Colonic mucosa (tissue), 4 donors: ENCODE measurements at regions not wholly inside any gene's neighbourhood (a gene's known extent, or its start where the extent isn't known, plus 50 kb on each side); places are given as distances from the start of the nearest gene placed in this dataset.

Source experiments
- DNase-seq: peaks from one replicate; pipeline ENCODE4 v3.0.0-alpha.2; 2020
- H3K27ac ChIP-seq: fragments of 200-600 bp; one replicate; pipeline ENCODE4 v1.8.0; 2021
- H3K27me3 ChIP-seq: fragments of 200-600 bp; one replicate; pipeline ENCODE4 v1.8.0; 2021
- H3K36me3 ChIP-seq: fragments of 200-600 bp; one replicate; pipeline ENCODE4 v1.8.0; 2021
- H3K4me1 ChIP-seq: fragments of 200-600 bp; one replicate; pipeline ENCODE4 v1.8.0; 2021; ENCODE audit warnings: mild to moderate bottlenecking
- H3K4me3 ChIP-seq: fragments of 200-600 bp; one replicate; pipeline ENCODE4 v1.8.0; 2021
- H3K9ac ChIP-seq, 2 donors: one replicate each; pipeline ENCODE4 v1.7.0; 2013; ENCODE audit warnings: control low read depth in 2 of 2, low read depth in 2 of 2, low read length in 2 of 2
- H3K9me3 ChIP-seq: fragments of 200-600 bp; one replicate; pipeline ENCODE4 v1.8.0; 2021
- intact Hi-C: fragments of 100-400 bp; cut with DNase I; formaldehyde crosslinking; loops from one replicate; pipeline ENCODE4 v1.14.1; 2022
- TF ChIP-seq, protein P1 (sequence below): fragments of 200-600 bp; IDR thresholded peaks from one replicate; pipeline ENCODE4 v1.8.0; 2022; ENCODE audit warnings: antibody characterized with exemption, mild to moderate bottlenecking
- donor health status: healthy.
- donor health status: DM: no; HTN: no; CAD: no.
- donor health status: DM: no; HTN: no; CAD: no.

DNA sequence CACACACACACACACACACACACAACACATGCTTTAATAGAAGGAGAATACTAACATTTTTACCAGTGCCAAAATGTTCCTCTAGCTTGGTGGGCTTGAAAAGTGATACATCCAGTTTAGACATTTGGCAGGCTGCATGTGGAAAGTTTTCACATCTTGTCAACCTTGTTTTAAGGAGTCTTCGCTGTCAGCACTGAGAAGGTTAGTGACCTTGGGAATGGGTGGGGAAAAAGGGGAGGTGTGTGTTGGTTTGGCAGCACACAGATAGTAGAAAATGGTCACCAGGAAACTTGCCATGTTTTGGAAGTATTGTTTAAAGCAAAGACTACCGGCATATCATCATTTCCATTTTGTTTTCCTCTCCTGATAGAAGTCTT lies 346.5 kb upstream of the ADAMTSL1 start:
- no peaks in the 10 kb centered on the region for H3K4me1 ChIP-seq
- no peaks in the 10 kb centered on the region for H3K36me3 ChIP-seq
- intact Hi-C loops = no loop called here
- H3K4me3 ChIP-seq = no peak overlapping the region
- no peaks in the 10 kb centered on the region for H3K9me3 ChIP-seq
- DNase-seq = no peak
- no peaks in the 10 kb centered on the region for H3K27me3 ChIP-seq
- TF ChIP-seq, protein P1, sequence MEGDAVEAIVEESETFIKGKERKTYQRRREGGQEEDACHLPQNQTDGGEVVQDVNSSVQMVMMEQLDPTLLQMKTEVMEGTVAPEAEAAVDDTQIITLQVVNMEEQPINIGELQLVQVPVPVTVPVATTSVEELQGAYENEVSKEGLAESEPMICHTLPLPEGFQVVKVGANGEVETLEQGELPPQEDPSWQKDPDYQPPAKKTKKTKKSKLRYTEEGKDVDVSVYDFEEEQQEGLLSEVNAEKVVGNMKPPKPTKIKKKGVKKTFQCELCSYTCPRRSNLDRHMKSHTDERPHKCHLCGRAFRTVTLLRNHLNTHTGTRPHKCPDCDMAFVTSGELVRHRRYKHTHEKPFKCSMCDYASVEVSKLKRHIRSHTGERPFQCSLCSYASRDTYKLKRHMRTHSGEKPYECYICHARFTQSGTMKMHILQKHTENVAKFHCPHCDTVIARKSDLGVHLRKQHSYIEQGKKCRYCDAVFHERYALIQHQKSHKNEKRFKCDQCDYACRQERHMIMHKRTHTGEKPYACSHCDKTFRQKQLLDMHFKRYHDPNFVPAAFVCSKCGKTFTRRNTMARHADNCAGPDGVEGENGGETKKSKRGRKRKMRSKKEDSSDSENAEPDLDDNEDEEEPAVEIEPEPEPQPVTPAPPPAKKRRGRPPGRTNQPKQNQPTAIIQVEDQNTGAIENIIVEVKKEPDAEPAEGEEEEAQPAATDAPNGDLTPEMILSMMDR = no peak
- H3K27ac ChIP-seq = no peak overlapping the region
- no peak overlapping the region for H3K9ac ChIP-seq

DNA sequence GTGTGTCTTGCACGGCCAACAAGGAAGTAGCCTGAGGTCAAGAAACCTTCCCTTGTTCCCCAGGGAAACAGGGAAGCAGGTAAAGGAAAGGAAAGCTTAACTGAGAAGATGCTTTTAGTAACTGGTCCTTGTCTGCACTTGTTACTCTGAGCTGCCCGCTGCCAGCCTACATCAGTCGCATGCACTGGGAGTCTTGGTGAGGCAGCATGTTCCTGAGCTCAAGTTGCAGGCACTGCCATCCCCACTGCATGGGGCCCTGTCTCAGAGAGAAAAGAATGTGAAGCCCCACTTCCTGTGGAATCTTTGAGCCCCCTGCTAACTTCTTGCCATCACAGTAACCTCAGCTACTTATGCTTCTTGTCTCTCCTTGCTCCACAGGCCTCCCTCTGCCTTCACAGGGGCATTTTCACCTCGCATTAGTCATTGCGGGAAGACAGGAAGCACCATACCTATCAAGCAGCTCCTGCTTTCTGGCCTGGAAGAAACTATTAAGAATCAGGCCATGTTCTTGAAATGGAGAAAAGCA lies 344.1 kb upstream of the ADAMTSL1 start:
- no peaks in the 10 kb centered on the region for H3K9me3 ChIP-seq
- H3K4me1 ChIP-seq = no peaks in the 10 kb centered on the region
- no peak overlapping the region for H3K27ac ChIP-seq
- intact Hi-C loops = no loop called here
- H3K9ac ChIP-seq = no peak overlapping the region
- no peaks in the 10 kb centered on the region for H3K36me3 ChIP-seq
- no peak overlapping the region for H3K4me3 ChIP-seq
- no peak for DNase-seq
- TF ChIP-seq, protein P1 = no peak
- no peaks in the 10 kb centered on the region for H3K27me3 ChIP-seq

DNA sequence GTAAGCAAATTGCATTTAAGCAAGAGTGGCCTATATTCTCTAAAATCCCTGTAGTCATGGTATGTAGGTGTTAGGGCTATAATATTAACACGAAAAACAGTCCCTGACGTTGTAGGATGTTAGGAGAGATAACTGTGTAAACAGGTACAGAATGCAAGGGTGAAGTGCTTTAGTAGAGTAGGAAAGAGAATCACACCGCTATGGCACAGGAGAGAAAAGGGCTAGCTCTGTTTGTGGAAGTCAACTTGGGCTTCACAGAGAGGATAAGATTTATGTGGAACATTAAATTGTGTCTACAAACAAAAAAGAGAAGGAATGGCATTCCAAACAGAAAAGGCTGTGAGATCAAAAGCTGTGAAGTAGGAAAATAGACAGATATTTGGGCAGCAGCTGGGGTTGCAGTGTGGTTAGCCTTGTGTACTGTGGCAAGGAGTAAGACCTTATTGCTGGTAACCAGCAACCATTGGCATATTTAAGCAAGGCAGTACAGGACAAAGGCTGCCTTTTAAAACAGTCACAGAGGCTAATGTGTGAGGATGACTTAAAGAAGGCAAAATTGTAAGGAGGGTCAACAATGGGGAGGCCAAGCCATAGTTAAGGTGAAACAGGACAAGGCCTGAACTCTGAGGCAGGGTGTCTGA lies 337.5 kb upstream of the ADAMTSL1 start:
- H3K4me3 ChIP-seq = no peak overlapping the region
- intact Hi-C loops = no loop called here

DNA sequence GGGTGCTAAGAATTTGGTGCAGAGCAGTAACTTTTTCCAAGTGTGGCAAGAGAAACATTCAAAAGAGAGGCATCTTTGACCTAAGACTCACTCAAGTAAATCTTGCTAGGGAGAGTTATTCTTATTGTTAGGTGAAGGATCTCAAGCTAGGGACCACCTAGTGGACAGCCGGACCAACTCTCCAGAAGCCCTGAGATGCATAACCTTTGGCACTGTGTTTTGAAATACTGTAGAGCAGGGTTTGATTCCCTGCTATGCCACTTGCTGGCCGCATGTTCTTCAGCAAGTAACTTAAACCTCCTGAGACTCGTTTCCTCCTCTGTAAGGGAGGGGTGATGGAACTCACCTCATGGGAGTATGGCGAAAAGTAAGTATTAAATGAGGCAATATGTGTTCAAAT lies 336.1 kb upstream of the ADAMTSL1 start:
- DNase-seq = no peak
- Histone ChIP-seq H3K27ac (no peak overlapping the region), H3K27me3 (no peaks in the 10 kb centered on the region), H3K4me1 (no peaks in the 10 kb centered on the region), H3K36me3 (no peaks in the 10 kb centered on the region), H3K4me3 (no peak overlapping the region), H3K9ac (no peak overlapping the region), H3K9me3 (no peaks in the 10 kb centered on the region)
- intact Hi-C loops = no loop called here
- TF ChIP-seq, protein P1 = no peak

More for the DNA sequence above, 337.5 kb upstream of the ADAMTSL1 start:
- H3K4me1 ChIP-seq = no peaks in the 10 kb centered on the region
- no peaks in the 10 kb centered on the region for H3K9me3 ChIP-seq
- H3K9ac ChIP-seq = no peak overlapping the region
- no peaks in the 10 kb centered on the region for H3K36me3 ChIP-seq
- TF ChIP-seq, protein P1 = no peak
- no peaks in the 10 kb centered on the region for H3K27me3 ChIP-seq
- no peak for DNase-seq
- no peak overlapping the region for H3K27ac ChIP-seq

DNA sequence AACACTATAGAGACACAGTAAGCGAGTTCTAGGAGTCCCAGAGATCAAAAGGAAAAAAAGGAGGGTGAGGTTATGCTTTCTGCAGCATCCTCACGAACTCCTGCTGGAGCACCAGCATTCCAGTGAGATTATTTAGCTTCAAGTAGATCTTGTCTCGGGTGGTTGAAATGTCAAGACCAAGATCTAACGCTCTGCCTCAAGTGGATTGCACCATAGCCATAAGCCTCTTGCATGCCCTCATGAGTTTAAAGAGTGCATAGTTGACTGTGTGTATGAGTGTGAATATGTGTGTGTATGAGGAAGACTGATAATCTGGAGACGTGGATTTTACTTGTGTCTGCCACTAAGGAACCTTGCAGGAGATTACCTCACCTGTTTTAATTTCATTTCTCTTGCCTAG lies 335.3 kb upstream of the ADAMTSL1 start:
- intact Hi-C loops = no loop called here
- DNase-seq = no peak

More for the DNA sequence above, 335.3 kb upstream of the ADAMTSL1 start:
- H3K27me3 ChIP-seq = no peaks in the 10 kb centered on the region
- H3K4me1 ChIP-seq = no peaks in the 10 kb centered on the region
- H3K9me3 ChIP-seq = no peaks in the 10 kb centered on the region
- TF ChIP-seq, protein P1 = no peak
- no peak overlapping the region for H3K4me3 ChIP-seq
- H3K27ac ChIP-seq = no peak overlapping the region
- H3K9ac ChIP-seq = no peak overlapping the region
- no peaks in the 10 kb centered on the region for H3K36me3 ChIP-seq
